OCI-LY7 (cell line): ENCODE measurements at regions not wholly inside any gene's neighbourhood (a gene's known extent, or its start where the extent isn't known, plus 50 kb on each side); places are given as distances from the start of the nearest gene placed in this dataset.

Experiments used
- BruUV-seq: library from RNA; stranded (reverse); fragments of 400-500 nt; replicated peaks from 2 replicates; lab custom pipeline; 2021; lab: Mats Ljungman, UMichigan
- CTCF ChIA-PET: fragments of 300-600 bp; sonication (Branson Sonifier 250); formaldehyde crosslinking; loops from one replicate; lab custom pipeline; 2022; ENCODE audit warnings: antibody characterized with exemption; ENCODE audit not compliant: unreplicated experiment; lab: Charles Lee
- POLR2A ChIA-PET: fragments of 300-600 bp; sonication (Branson Sonifier 250); formaldehyde crosslinking; loops from one replicate; lab custom pipeline; 2022; ENCODE audit warnings: antibody characterized with exemption; lab: Charles Lee
- DNase-seq: peaks from one replicate; pipeline ENCODE4 v3.0.0-alpha.2; 2015; ENCODE audit warnings: low spot score
- H2AFZ ChIP-seq: fragments of 200-600 bp; sonication (generic), shearing (Covaris generic); 2 replicates; pipeline ENCODE4 v1.6.1; 2014; ENCODE audit warnings: mild to moderate bottlenecking, antibody characterized with exemption, low read length, moderate library complexity
- H3K27ac ChIP-seq: fragments of 200-600 bp; sonication (generic); 2 replicates; pipeline ENCODE4 v1.5.1; 2014; ENCODE audit warnings: mixed run types, low read depth, mild to moderate bottlenecking, moderate library complexity, low read length, inconsistent platforms; ENCODE audit not compliant: poor library complexity, severe bottlenecking
- H3K36me3 ChIP-seq: fragments of 200-600 bp; sonication (generic); 2 replicates; pipeline ENCODE4 v1.6.1; 2014; ENCODE audit warnings: mild to moderate bottlenecking, antibody characterized with exemption, low read length, moderate library complexity, mixed read lengths; ENCODE audit not compliant: insufficient read depth
- H3K4me1 ChIP-seq: fragments of 200-600 bp; sonication (generic); 2 replicates; pipeline ENCODE4 v1.5.1; 2014; ENCODE audit warnings: mild to moderate bottlenecking, low read length; ENCODE audit not compliant: insufficient read depth, poor library complexity, severe bottlenecking
- H3K4me2 ChIP-seq: fragments of 200-600 bp; sonication (generic); 2 replicates; pipeline ENCODE4 v1.6.1; 2014; ENCODE audit warnings: mild to moderate bottlenecking, low read length
- H3K4me3 ChIP-seq: fragments of 200-600 bp; sonication (generic); 2 replicates; pipeline ENCODE4 v1.5.1; 2014; ENCODE audit warnings: mild to moderate bottlenecking, low read depth, low read length; ENCODE audit not compliant: poor library complexity, severe bottlenecking
- H3K79me2 ChIP-seq: fragments of 200-600 bp; sonication (generic); 2 replicates; pipeline ENCODE4 v1.6.1; 2016; ENCODE audit warnings: low read depth, mild to moderate bottlenecking, low read length, moderate library complexity, mixed read lengths; ENCODE audit not compliant: insufficient read depth
- H3K9me2 ChIP-seq: fragments of 200-600 bp; sonication (generic); 2 replicates; pipeline ENCODE4 v1.6.1; 2016; ENCODE audit warnings: mild to moderate bottlenecking, low read length, mixed read lengths; ENCODE audit not compliant: insufficient read depth
- H3K9me3 ChIP-seq: fragments of 200-600 bp; sonication (generic); 2 replicates; pipeline ENCODE4 v1.6.1; 2014; ENCODE audit warnings: mild to moderate bottlenecking, mixed run types, low read length, mixed read lengths
- H4K20me1 ChIP-seq: fragments of 200-600 bp; sonication (generic); 2 replicates; pipeline ENCODE4 v1.6.1; 2014; ENCODE audit warnings: mild to moderate bottlenecking, antibody characterized with exemption, low read length, moderate library complexity, mixed read lengths; ENCODE audit not compliant: insufficient read depth
- EZH2phosphoT487 ChIP-seq: fragments of 200-600 bp; sonication (generic); IDR thresholded peaks from 2 replicates; pipeline ENCODE4 v1.6.1; 2018; ENCODE audit warnings: low read depth, borderline replicate concordance, mild to moderate bottlenecking, mixed run types, antibody characterized with exemption, low read length, moderate library complexity, mixed read lengths
- intact Hi-C: fragments of 100-400 bp; cut with micrococcal nuclease; formaldehyde crosslinking; loops from one replicate; pipeline ENCODE4 v1.10.0; 2022; ENCODE audit not compliant: unreplicated experiment
- TF ChIP-seq, protein P1 (sequence below): fragments of 200-600 bp; sonication (generic); conservative IDR thresholded peaks from 2 replicates; pipeline ENCODE4 v1.5.1; 2014; ENCODE audit warnings: mild to moderate bottlenecking, antibody characterized with exemption, low read length, moderate library complexity, mixed read lengths

DNA sequence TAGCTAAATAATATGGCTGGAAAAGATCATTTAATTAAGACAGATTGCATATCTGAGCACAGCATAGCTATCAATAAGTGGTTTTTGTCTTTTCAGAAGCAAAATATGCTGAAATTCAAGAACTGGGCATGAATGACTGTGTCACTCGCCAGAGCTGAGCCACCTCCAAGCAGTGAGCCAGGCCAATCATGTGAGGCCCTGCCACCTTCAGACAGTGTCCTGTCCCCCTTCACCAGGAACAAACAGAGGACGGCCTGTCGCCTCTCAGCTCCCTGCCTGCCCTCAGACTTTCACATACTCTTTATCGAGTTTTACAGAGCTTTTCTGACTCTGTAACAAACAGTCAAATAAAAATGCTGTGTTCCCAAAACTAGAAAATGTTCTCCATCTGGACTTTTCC, 171.0 kb upstream of the TSC22D1 start:
- no peaks in the 10 kb centered on the region for H3K4me1 ChIP-seq
- TF ChIP-seq, protein P1, sequence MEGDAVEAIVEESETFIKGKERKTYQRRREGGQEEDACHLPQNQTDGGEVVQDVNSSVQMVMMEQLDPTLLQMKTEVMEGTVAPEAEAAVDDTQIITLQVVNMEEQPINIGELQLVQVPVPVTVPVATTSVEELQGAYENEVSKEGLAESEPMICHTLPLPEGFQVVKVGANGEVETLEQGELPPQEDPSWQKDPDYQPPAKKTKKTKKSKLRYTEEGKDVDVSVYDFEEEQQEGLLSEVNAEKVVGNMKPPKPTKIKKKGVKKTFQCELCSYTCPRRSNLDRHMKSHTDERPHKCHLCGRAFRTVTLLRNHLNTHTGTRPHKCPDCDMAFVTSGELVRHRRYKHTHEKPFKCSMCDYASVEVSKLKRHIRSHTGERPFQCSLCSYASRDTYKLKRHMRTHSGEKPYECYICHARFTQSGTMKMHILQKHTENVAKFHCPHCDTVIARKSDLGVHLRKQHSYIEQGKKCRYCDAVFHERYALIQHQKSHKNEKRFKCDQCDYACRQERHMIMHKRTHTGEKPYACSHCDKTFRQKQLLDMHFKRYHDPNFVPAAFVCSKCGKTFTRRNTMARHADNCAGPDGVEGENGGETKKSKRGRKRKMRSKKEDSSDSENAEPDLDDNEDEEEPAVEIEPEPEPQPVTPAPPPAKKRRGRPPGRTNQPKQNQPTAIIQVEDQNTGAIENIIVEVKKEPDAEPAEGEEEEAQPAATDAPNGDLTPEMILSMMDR: no peak
- TF ChIP-seq EZH2phosphoT487: no peak
- H3K27ac ChIP-seq: no peak overlapping the region
- ChIA-PET POLR2A (no interaction called here), CTCF (no interaction called here)
- no peaks in the 10 kb centered on the region for H3K9me2 ChIP-seq
- no peaks in the 10 kb centered on the region for H3K79me2 ChIP-seq
- H3K4me2 ChIP-seq: no peak overlapping the region
- H3K9me3 ChIP-seq: no peaks in the 10 kb centered on the region
- no peak for DNase-seq
- no TSS peak for BruUV-seq
- no peak overlapping the region for H2AFZ ChIP-seq
- H3K4me3 ChIP-seq: no peak overlapping the region
- no peaks in the 10 kb centered on the region for H3K36me3 ChIP-seq
- intact Hi-C loops: no loop called here
- H4K20me1 ChIP-seq: no peaks in the 10 kb centered on the region

DNA sequence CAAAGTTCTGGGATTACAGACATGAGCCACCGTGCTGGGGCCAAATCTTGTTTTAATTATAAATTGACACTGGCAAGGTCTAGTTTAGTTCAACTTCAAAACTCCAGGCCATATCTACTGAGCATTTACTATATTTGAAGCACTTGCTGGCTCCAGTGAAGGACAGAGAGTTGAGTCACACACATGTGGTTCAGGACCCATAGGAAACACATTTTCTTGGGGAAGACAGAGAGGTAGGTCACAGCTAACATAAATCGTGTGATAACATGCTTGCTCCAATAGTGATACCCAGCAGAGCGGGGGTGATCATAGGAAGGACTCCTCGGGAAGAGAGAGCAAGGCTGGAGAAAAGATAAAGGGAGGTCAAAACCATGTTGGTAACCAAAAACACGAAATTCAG, 170.6 kb upstream of the TSC22D1 start:
- POLR2A ChIA-PET: no interaction called here
- H3K79me2 ChIP-seq: no peaks in the 10 kb centered on the region
- CTCF ChIA-PET: no interaction called here
- no TSS peak for BruUV-seq
- H2AFZ ChIP-seq: no peak overlapping the region
- H3K9me3 ChIP-seq: no peaks in the 10 kb centered on the region
- intact Hi-C loops: no loop called here
- no peak overlapping the region for H3K4me3 ChIP-seq
- no peak overlapping the region for H3K4me2 ChIP-seq
- H3K9me2 ChIP-seq: no peaks in the 10 kb centered on the region
- H4K20me1 ChIP-seq: no peaks in the 10 kb centered on the region
- H3K4me1 ChIP-seq: no peaks in the 10 kb centered on the region
- no peak for TF ChIP-seq EZH2phosphoT487
- TF ChIP-seq, protein P1: no peak
- H3K36me3 ChIP-seq: no peaks in the 10 kb centered on the region
- no peak overlapping the region for H3K27ac ChIP-seq
- DNase-seq: no peak

DNA sequence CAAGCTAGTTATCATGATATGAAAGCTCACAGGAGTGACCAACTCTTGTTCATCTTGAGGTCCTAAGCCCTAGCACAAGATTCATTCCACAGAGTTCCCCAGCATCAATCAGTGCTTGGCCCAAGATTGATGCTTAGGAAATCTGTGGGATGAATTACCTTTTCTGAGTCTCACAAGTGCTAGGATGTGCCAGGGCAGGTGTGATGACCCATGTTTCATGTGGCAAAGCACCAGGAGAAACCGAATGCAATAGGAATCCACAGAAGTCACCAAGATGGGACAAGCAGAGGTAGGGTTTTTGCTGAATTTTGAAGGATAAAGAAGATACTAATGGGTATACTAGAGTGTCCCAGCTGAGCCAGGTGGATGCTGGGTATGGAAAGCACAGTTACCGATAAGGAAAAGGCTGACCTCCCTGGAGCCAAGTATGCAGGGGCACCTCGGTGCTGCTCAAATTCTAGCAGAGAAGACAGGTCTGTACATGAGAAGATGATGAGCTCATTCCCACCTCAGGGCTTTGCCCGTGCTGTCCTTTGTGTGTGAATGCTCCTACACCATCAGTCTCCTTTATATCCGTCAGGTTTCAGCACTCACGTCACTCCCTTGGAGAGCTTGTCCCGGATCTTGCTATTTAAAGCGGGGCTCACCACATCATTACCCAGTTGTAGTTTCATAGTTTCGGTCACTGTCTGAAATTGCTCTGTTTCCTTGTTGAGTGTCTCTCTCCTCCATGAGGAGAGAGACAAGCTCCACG, 168.9 kb upstream of the TSC22D1 start:
- no peak overlapping the region for H2AFZ ChIP-seq
- H3K4me1 ChIP-seq: no peaks in the 10 kb centered on the region
- BruUV-seq: no TSS peak
- no peak overlapping the region for H3K4me3 ChIP-seq
- TF ChIP-seq, protein P1: no peak
- no peak for TF ChIP-seq EZH2phosphoT487
- H3K9me2 ChIP-seq: no peaks in the 10 kb centered on the region
- ChIA-PET POLR2A (interaction anchor here (0.6 kb wide), 2 partner anchors 82 to 88 kb away, joined by 6 to 13 read pairs; no protein-coding TSS in a partner anchor), CTCF (no interaction called here)
- H4K20me1 ChIP-seq: no peaks in the 10 kb centered on the region
- H3K9me3 ChIP-seq: no peaks in the 10 kb centered on the region
- intact Hi-C loops: no loop called here
- no peak for DNase-seq
- no peaks in the 10 kb centered on the region for H3K36me3 ChIP-seq
- no peak overlapping the region for H3K27ac ChIP-seq
- no peak overlapping the region for H3K4me2 ChIP-seq
- H3K79me2 ChIP-seq: no peaks in the 10 kb centered on the region
